ENCODE measurements at regions not wholly inside any gene's neighbourhood (a gene's known extent, or its start where the extent isn't known, plus 50 kb on each side); places are given as distances from the start of the nearest gene placed in this dataset.

GRCh38 chr3:182726258-182727142 is 66.8 kb upstream of the ATP11B start:
- Histone ChIP-seq H3K4me1 (ENCODE audit: control insufficient read depth, extremely low read depth, insufficient read depth, low read length) (peaks cover 4% of the 10 kb centered on the region), H4K20me1 (replicated peaks; ENCODE audit: control insufficient read depth, extremely low read depth, insufficient read depth, low read length) (no peaks in the 10 kb centered on the region), H2AFZ (ENCODE audit: low read depth, low read length) (peak overlapping the region; percentile 46), H3K27ac (ENCODE audit: insufficient read depth, low read depth, low read length) (no peak overlapping the region), H3K4me2 (ENCODE audit: insufficient read depth, low read length) (no peak overlapping the region), H3K27me3 (ENCODE audit: control insufficient read depth in 2 of 2, insufficient read depth in 2 of 2, low read length in 2 of 2) (no peaks in the 10 kb centered on the region), H3K4me3 (replicated peaks in 1 of 3; ENCODE audit: insufficient read depth in 1 of 3, low read depth in 1 of 3, low read length in 3 of 3) (no peak overlapping the region), H3K9me3 (replicated peaks; ENCODE audit: control insufficient read depth, insufficient read depth, low read length) (no peaks in the 10 kb centered on the region), H3K9me1 (replicated peaks; ENCODE audit: control insufficient read depth, extremely low read depth, insufficient read depth, low read length) (no peaks in the 10 kb centered on the region), H3K79me2 (ENCODE audit: control insufficient read depth, insufficient read depth, low read length) (no peaks in the 10 kb centered on the region), H3K36me3 (ENCODE audit: control insufficient read depth in 2 of 2, extremely low read depth in 1 of 2, insufficient read depth in 2 of 2, low read length in 2 of 2) (no peaks in the 10 kb centered on the region), H3K9ac (replicated peaks; ENCODE audit: extremely low read depth, insufficient read depth, low read length) (no peak overlapping the region)
- FAIRE-seq (peak; percentile 4), DNase-seq (ENCODE audit: low read depth, low spot score) (no peak)
- TF ChIP-seq FOS (IDR thresholded peaks at IDR 0.05; ENCODE audit: borderline replicate concordance, insufficient read depth, low read length) (no peak), POLR2AphosphoS5 (IDR thresholded peaks at IDR 0.05; ENCODE audit: insufficient read depth, low read depth, low read length) (no peak), JUN (IDR thresholded peaks at IDR 0.05; ENCODE audit: borderline replicate concordance, insufficient read depth, insufficient read length, low read depth) (no peak), MAX (IDR thresholded peaks at IDR 0.05; ENCODE audit: insufficient read depth, insufficient read length) (no peak), EZH2 (IDR thresholded peaks at IDR 0.05; ENCODE audit: borderline replicate concordance, low read depth, low read length, severe bottlenecking) (no peak), MYC (IDR thresholded peaks at IDR 0.05; ENCODE audit: low read depth, low read length) (no peak), CTCF (IDR thresholded peaks at IDR 0.05; ENCODE audit: extremely low read depth in 1 of 2, insufficient read depth in 1 of 2, low read depth in 1 of 2, low read length in 2 of 2) (no peak), GATA2 (IDR thresholded peaks at IDR 0.05; ENCODE audit: insufficient read depth, insufficient read length, low read depth, low read length) (no peak), POLR2A (IDR thresholded peaks at IDR 0.05; ENCODE audit: low read depth, low read length) (no peak)
- intact Hi-C loops (cut with micrococcal nuclease) = no loop called here
- dilution Hi-C loops (cut with MboI; ENCODE audit: extremely low pct_ligation_motif_present, low sequenced_read_pairs) = no loop called here
- CTCF ChIA-PET = interaction anchor here (0.8 to 2.9 kb wide), 3 partner anchors 12 to 111 kb away, joined by 3 to 8 read pairs (median 4); no protein-coding TSS in a partner anchor
- BruUV-seq (replicated peaks) = no TSS peak
- POLR2A ChIA-PET = no interaction called here
